GM19023 (cell line): ENCODE measurements at regions not wholly inside any gene's neighbourhood (a gene's known extent, or its start where the extent isn't known, plus 50 kb on each side); places are given as distances from the start of the nearest gene placed in this dataset.
"Not testable (repeated sequence)": the region's sequence is repeated elsewhere in the genome, so short reads cannot be mapped to it uniquely, and the experiment has no call there.

Source experiments
- ATAC-seq: cut with Tn5 transposase; IDR thresholded peaks from one replicate; pipeline ENCODE4 v1.9.1; 2021; ENCODE audit warnings: mild to moderate bottlenecking, moderate library complexity; ENCODE audit not compliant: unreplicated experiment

- not testable (repeated sequence) for ATAC-seq
Measured at GRCh38 chr17:27090450-27091042, 203.4 kb upstream of the WSB1 start.

DNA sequence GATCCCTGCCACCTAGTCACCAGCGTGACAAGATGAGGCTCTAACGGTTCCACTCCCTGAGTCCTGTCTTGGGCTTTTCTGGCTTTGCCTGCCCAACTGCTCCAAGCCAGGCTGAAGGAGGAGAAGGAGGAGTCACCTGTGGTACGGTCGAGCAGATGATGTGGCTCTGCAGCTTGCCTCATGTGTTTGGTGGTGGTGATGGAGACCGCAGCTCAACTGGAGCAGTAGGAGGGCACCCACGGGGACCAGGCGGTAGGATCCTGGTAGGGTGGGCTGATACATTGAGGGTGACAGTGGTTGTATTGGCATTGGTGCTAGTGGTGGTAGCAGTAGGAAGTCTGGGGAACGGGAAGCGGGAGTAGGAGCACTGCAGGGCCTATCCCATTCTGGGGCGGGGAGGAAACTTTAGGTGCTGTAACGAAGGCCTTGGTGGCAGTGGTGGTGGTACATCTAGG lies 202.8 kb upstream of the WSB1 start:
- no peak for ATAC-seq

- ATAC-seq, result not testable (repeated sequence)
Measured at GRCh38 chr17:27094179-27094578, 199.7 kb upstream of the WSB1 start.

DNA sequence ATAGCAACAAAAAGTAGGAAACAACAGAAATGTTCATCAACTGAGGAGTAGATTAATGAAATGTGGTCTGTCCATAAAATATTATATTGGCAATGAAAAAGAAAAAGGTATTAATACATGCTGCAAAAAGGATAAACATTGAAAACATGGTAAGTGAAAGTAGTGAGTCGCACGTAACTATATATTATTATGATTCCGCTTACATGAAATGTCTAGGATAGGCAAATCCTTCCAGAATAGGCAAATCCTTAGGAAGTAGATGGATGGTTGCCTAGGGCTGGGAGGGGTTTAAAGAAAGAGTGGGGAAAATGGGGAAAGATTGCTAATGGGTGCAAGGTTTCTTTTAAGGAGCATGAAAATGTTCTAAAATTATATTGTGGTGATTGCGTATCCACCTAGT lies 198.1 kb upstream of the WSB1 start:
- ATAC-seq, result not testable (repeated sequence)

- ATAC-seq, result not testable (repeated sequence)
Measured at GRCh38 chr17:27099266-27099665, 194.6 kb upstream of the WSB1 start.

DNA sequence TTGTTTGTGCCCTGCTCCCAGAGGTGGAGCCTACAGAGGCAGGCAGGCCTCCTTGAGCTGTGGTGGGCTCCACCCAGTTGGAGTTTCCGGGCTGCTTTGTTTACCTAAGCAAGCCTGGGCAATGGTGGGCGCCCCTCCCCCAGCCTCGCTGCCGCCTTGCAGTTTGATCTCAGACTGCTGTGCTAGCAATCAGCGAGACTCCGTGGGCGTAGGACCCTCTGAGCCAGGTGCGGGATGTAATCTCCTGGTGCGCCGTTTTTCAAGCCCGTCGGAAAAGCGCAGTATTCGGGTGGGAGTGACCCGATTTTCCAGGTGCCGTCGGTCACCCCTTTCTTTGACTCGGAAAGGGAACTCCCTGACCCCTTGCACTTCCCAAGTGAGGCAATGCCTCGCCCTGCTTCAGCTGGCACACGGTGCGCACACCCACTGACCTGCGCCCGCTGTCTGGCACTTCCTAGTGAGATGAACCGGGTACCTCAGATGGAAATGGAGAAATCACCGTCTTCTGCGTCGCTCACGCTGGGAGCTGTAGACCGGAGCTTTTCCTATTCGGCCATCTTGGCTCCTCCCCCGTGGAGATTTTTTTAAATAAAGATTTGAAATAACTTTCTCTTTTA lies 189.2 kb upstream of the WSB1 start:
- not testable (repeated sequence) for ATAC-seq

DNA sequence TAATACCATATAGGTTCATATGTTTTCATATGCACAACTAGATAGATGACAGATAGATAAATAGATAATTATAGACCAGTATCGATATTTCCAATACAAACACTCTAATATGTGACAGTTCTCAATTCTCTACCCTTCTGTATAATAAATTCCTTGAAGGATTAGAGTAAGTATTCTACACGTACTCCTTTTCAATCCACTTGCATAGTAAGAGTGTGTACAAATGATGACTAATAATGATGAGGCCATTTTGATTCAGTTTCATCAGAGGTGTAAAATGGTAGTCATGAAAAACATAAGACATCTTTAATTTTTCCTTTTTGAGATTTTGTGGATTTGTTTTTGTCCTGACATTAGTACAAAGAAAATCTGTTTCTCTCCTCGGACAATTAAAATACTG lies 188.3 kb upstream of the WSB1 start:
- no peak for ATAC-seq

- no peak for ATAC-seq
Measured at GRCh38 chr17:27106347-27106981, 187.4 kb upstream of the WSB1 start.

GRCh38 chr17:27106982-27107360 lies 186.9 kb upstream of the WSB1 start:
- no peak for ATAC-seq

DNA sequence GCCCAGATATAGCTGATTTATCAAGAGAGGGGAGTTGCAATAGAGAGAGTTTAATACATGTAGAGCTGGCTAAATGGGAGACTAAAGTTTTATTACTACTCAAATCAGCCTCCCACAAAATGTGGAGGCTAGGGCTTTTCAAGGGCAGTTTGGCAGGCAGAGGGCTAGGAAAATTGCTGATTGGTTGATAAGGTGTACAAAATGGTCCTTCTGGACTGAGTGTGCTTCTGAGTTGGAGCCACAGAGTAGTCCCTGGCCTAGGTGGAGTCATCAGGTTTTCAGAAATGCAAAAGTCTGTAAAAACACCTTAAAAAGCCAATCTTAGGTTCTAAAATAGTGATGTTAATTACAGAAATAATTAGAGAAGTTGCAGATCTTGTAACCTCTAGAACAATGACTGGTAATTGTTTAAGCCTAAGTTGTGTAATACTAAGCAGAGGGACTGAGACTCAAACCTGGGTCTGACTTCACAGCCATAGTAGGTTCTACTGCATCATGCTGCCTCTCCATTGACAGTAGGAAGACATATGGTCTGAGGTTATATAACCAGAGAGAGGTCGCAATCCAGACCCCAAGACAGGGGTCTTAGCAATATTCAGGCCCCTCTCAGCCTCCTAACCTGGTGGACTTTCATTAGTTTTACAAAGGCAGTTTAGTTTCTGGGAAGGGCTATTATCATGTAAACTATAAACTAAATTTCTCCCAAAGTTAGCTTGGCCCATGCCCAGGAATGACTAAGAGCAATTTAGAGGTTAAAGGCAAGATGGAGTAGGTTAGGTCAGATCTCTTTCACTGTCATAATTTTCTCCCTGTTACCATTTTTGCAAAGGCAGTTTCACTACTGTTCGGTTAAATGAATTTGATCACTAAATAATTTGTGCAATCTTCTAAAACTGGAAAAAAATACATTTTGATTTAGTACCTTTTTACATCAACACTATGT lies 186.3 kb upstream of the WSB1 start:
- ATAC-seq, result not testable (repeated sequence)

DNA sequence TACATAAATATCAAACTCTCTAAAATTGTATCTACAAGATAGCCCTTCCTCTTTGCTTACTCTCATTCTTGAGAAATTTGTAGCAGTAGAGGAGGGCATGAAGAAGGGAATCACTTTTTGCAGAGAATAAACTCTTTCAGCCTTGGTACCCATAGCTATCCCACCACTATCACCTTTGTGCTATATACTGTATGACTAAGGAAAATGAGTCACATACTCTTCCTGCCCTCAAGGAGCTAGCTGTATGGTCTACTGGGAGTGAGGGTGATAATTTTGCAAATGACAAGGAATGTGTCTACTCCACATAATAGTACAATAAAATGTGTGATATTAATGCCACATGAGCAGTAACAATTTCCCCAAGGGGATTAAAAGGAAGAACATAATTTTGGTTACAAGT lies 184.6 kb upstream of the WSB1 start:
- ATAC-seq, result no peak

- ATAC-seq, result no peak
Measured at GRCh38 chr17:27153005-27153404, 140.9 kb upstream of the WSB1 start.

- ATAC-seq, result no peak
Measured at GRCh38 chr17:27155866-27156265, 138.0 kb upstream of the WSB1 start.

- ATAC-seq, result no peak
Measured at GRCh38 chr17:27157297-27157696, 136.6 kb upstream of the WSB1 start.

GRCh38 chr17:27157898-27158297 lies 136.0 kb upstream of the WSB1 start:
- ATAC-seq, result no peak

DNA sequence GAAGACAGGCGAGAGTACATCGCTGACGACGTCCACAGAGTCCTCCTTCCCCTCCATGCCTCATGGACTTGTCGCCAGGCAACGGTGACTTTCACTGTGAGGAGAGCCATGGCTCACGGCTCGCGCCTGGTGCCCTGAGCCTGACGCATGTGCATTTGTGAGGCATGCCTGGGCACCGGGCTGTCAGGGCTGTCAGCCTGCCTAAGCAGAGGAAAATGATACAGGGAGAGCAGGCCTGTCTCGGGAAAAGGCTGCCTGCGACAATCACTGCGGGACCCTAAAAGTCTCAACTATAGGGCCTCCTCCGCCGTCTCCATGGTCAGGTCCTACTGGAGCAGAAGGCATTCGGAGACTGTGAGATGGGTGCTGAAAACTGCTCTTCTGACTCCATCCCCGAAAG lies 135.5 kb upstream of the WSB1 start:
- ATAC-seq, result no peak

DNA sequence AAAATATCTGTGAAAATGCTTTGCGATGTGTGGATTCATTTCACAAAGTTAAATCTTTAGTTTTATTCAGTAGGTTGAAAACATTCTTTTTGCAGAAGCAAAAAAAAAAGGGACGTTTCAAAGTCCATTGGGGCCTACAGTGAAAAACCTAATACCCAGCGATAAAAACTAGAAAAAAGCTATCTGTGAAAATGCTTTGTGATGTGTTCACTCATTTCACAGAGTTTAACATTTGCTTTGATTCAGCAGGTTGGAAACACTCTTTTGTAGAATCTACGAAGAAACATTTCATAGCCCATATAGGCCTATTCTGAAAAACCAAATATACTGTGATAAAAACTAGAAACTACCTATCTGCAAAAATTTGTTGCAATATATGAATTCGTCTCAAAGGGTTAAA lies 113.6 kb upstream of the WSB1 start:
- no peak for ATAC-seq

DNA sequence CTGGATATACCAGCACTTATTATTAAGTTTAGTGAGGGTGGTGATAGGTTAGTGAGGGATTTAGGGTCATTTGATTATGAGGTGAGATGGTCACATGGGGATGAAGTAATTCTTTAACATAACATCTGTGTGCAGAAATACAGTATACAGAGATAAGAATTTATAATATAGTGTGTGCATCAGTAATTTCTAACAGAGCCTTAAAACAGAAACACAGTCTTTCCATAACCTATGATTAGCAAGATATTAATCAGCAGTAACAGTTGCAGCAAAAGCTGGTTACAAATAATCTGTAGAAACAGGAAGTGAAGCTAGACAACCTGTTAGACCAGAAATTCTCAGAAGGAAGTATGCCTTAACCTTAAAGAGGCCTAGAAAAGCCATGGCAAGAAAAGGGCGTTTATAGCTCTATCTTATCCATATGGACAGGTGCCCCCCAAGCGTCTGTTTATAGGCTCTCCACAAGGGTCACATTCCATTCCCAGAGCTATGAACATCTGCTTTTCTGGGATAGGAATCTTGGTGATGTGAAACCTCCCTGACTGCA lies 112.5 kb upstream of the WSB1 start:
- ATAC-seq, result not testable (repeated sequence)

DNA sequence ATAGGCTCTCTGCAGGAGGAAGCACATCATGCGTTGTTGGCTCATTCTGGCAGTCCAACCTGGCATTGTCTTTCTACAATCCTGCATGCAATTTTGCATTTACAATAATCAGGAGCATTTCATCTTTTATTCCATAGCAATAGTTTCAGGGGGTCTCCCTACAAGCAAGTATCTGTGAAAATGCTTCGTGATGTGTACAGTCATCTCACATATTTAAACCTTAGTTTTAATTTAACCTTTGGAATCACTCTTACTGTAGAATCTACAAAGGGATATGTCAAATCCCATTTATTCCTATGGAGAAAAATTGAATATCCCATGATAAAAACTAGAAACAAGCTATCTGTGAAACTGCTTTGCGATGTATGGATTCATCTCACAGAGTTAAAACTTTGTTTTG lies 112.0 kb upstream of the WSB1 start:
- ATAC-seq, result no peak

- ATAC-seq, result not testable (repeated sequence)
Measured at GRCh38 chr17:27197505-27197904, 96.4 kb upstream of the WSB1 start.

GRCh38 chr17:27199948-27200347 lies 94.0 kb upstream of the WSB1 start:
- no peak for ATAC-seq
